ENCODE measurements at regions not wholly inside any gene's neighbourhood (a gene's known extent, or its start where the extent isn't known, plus 50 kb on each side); places are given as distances from the start of the nearest gene placed in this dataset.
"Not testable (repeated sequence)": the region's sequence is repeated elsewhere in the genome, so short reads cannot be mapped to it uniquely, and the experiment has no call there.

GRCh38 chr2:82737965-82738364, 1721.1 kb downstream of the SUCLG1 start:
- not testable (repeated sequence) for DNase-seq

GRCh38 chr2:82735336-82735735, 1723.7 kb downstream of the SUCLG1 start:
- DNase-seq, result no peak

GRCh38 chr2:82731824-82732223, 1727.3 kb downstream of the SUCLG1 start:
- no peak for DNase-seq

GRCh38 chr2:82730811-82731210, 1728.3 kb downstream of the SUCLG1 start:
- DNase-seq, result no peak

- no peak for DNase-seq
Observed at GRCh38 chr2:82728090-82728489, 1731.0 kb downstream of the SUCLG1 start.

GRCh38 chr2:82708681-82709080, 1750.4 kb downstream of the SUCLG1 start:
- no peak for DNase-seq

- no peak for DNase-seq
Observed at GRCh38 chr2:82697231-82697630, 1761.8 kb downstream of the SUCLG1 start.

- no peak for DNase-seq
Observed at GRCh38 chr2:82694431-82694830, 1764.6 kb downstream of the SUCLG1 start.

- no peak for DNase-seq
Observed at GRCh38 chr2:82690757-82691411, 1768.2 kb downstream of the SUCLG1 start.

- DNase-seq, result no peak
Observed at GRCh38 chr2:82675186-82675585, 1783.9 kb downstream of the SUCLG1 start.

- no peak for DNase-seq
Observed at GRCh38 chr2:82674652-82675051, 1784.4 kb downstream of the SUCLG1 start.

GRCh38 chr2:82667491-82667890, 1791.6 kb downstream of the SUCLG1 start:
- no peak for DNase-seq

- no peak for DNase-seq
Observed at GRCh38 chr2:82665691-82666090, 1793.4 kb downstream of the SUCLG1 start.

GRCh38 chr2:82657106-82657505, 1802.0 kb downstream of the SUCLG1 start:
- DNase-seq, result no peak

GRCh38 chr2:82656420-82656819, 1802.7 kb downstream of the SUCLG1 start:
- DNase-seq, result no peak

GRCh38 chr2:82652117-82652516, 1807.0 kb downstream of the SUCLG1 start:
- no peak for DNase-seq

- no peak for DNase-seq
Observed at GRCh38 chr2:82650038-82650437, 1809.0 kb downstream of the SUCLG1 start.

- no peak for DNase-seq
Observed at GRCh38 chr2:82641598-82642180, 1817.4 kb downstream of the SUCLG1 start.

- no peak for DNase-seq
Observed at GRCh38 chr2:82636402-82637020, 1822.6 kb downstream of the SUCLG1 start.

- DNase-seq, result no peak
Observed at GRCh38 chr2:82599021-82599420, 1860.1 kb downstream of the SUCLG1 start.

GRCh38 chr2:82596581-82596980, 1862.5 kb downstream of the SUCLG1 start:
- no peak for DNase-seq

- DNase-seq, result no peak
Observed at GRCh38 chr2:82591718-82592117, 1867.4 kb downstream of the SUCLG1 start.

- no peak for DNase-seq
Observed at GRCh38 chr2:82576656-82577055, 1882.4 kb downstream of the SUCLG1 start.

GRCh38 chr2:82539280-82539621, 1919.8 kb downstream of the SUCLG1 start:
- DNase-seq, result no peak
